ENCODE measurements at regions not wholly inside any gene's neighbourhood (a gene's known extent, or its start where the extent isn't known, plus 50 kb on each side); places are given as distances from the start of the nearest gene placed in this dataset.
"Not testable (repeated sequence)": the region's sequence is repeated elsewhere in the genome, so short reads cannot be mapped to it uniquely, and the experiment has no call there.

DNA sequence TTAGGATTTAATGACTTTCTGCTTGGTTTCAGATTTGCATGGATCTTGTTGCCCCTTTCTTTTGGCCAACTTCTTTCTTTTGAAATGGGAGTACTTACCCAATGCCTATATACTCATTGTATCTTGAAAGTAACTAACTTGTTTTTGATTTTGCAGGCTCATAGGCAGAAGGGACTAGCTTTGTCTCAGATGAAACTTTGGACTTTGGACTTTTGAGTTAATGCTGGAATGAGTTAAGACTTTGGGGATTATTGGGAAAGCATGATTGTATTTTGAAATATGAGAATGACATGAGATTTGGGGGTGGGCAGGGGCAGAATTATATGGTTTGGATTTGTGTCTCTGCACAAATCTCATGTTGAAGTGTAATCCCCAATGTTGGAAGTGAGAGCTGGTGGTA, 657.1 kb downstream of the TMTC2 start:
- FAIRE-seq (no peak), DNase-seq (ENCODE audit: insufficient read length, low spot score) (no peak)

GRCh38 chr12:83335748-83336147, 649.0 kb downstream of the TMTC2 start:
- DNase-seq (ENCODE audit: insufficient read length, low spot score), result no peak
- no peak for FAIRE-seq

- FAIRE-seq (no peak), DNase-seq (ENCODE audit: insufficient read length, low spot score) (no peak)
These were observed 640.0 kb downstream of the TMTC2 start for GRCh38 chr12:83326666-83327065.

GRCh38 chr12:83323866-83324265, 637.2 kb downstream of the TMTC2 start:
- FAIRE-seq, result no peak

DNA sequence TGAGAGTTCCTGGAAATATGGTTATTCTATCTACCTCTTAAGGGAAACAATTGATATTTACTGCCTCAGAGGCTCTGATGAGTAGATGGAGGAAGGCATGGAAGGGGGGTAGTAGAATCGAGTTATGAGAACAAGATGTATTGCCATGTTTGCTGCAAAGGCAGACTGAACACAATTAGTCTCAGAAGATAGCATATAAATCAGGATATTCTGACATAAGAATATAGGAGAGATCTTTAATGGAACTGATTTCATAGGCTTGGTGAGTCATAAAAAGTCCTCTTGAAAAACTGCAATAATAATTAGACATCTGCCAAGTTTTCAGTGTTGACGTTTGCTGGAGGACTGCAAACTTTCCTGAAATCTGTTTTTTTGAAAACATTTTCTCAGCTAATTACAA, 636.1 kb downstream of the TMTC2 start:
- no peak for DNase-seq (ENCODE audit: insufficient read length, low spot score)
- no peak for FAIRE-seq

More at GRCh38 chr12:83323866-83324265, 637.2 kb downstream of the TMTC2 start:
- no peak for DNase-seq (ENCODE audit: insufficient read length, low spot score)

- DNase-seq (ENCODE audit: insufficient read length, low spot score), result no peak
- no peak for FAIRE-seq
These were observed 635.3 kb downstream of the TMTC2 start for GRCh38 chr12:83321971-83322370.

GRCh38 chr12:83320350-83320749, 633.6 kb downstream of the TMTC2 start:
- DNase-seq (ENCODE audit: insufficient read length, low spot score), result no peak
- no peak for FAIRE-seq

GRCh38 chr12:83318386-83319098, 631.8 kb downstream of the TMTC2 start:
- FAIRE-seq (no peak), DNase-seq (ENCODE audit: insufficient read length, low spot score) (no peak)

DNA sequence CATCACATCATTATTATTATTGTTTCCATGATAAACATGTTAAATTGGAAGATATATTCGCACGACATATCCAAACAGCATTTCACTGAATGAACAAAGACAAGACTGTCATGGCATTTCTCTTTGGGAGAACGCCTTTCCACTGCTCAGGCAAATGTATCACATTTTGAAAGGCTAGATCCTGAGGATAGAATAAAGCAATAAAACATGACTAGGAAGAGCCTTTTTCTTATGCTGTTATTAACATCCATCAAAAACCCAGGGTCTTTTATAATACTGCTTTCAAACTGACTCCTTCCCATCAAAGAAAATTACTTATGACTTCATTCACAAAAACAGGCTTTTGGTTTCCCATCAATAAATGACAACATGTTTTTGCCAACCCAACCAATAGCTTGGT, 630.9 kb downstream of the TMTC2 start:
- DNase-seq (ENCODE audit: insufficient read length, low spot score), result no peak

GRCh38 chr12:83313827-83314226, 627.1 kb downstream of the TMTC2 start:
- FAIRE-seq (no peak), DNase-seq (ENCODE audit: insufficient read length, low spot score) (no peak)

More for the DNA sequence above, 630.9 kb downstream of the TMTC2 start:
- FAIRE-seq, result no peak

GRCh38 chr12:83313322-83313721, 626.6 kb downstream of the TMTC2 start:
- FAIRE-seq, result no peak

DNA sequence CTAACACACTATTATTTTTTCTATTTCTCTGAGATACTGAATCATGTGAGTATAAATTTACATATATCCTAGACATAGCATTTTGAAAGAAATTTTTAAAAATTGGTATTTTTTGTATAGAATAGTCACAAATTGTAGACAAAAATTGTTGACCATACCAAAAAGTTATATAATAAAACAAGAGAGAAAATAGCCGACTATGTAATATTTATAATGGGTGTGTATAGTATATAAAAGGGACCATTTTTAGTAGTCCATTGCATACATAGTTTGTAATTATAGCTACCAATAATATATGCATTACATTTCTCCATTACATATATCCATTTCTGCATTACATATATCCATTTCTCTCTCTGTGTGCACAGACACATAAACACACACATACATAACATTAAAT, 590.2 kb downstream of the TMTC2 start:
- FAIRE-seq (no peak), DNase-seq (ENCODE audit: insufficient read length, low spot score) (no peak)

More at GRCh38 chr12:83313322-83313721, 626.6 kb downstream of the TMTC2 start:
- no peak for DNase-seq (ENCODE audit: insufficient read length, low spot score)

- FAIRE-seq (no peak), DNase-seq (ENCODE audit: insufficient read length, low spot score) (no peak)
These were observed 584.5 kb downstream of the TMTC2 start for GRCh38 chr12:83271201-83271600.

DNA sequence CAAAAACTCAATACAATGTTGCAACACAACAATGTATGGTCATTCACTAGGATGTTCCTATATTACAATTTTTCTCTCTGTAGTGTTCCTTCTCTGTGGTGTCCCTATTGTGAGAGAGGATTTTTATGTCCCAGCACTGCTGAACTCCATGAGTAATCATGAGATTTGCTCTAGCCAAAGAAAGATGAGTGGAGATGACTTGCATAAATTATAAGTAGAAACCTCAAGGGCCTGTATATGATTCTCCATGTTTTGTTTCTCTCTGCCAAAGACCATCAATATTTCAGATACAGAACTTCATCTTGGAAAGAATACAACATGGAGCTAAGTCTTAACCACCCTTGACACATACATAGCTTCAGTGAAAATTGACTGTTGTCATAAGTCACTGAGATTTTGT, 579.1 kb downstream of the TMTC2 start:
- no peak for FAIRE-seq

GRCh38 chr12:83261998-83262397, 575.3 kb downstream of the TMTC2 start:
- no peak for FAIRE-seq
- no peak for DNase-seq (ENCODE audit: insufficient read length, low spot score)

More for the DNA sequence above, 579.1 kb downstream of the TMTC2 start:
- DNase-seq (ENCODE audit: insufficient read length, low spot score), result no peak

DNA sequence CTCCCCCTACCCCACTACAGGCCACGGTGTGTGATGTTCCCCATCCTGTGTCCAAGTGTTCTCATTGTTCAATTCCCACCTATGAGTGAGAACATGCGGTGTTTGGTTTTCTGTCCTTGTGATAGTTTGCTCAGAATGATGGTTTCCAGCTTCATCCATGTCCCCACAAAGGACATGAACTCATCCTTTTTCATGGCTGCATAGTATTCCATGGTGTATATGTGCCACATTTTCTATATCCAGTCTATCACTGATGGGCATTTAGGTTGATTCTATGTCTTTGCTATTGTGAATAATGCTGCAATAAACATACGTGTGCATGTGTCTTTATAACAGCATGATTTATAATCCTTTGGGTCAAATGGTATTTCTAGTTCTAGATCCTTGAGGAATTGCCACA, 573.4 kb downstream of the TMTC2 start:
- not testable (repeated sequence) for FAIRE-seq; DNase-seq (ENCODE audit: insufficient read length, low spot score)

GRCh38 chr12:83257726-83258125, 571.0 kb downstream of the TMTC2 start:
- FAIRE-seq (no peak), DNase-seq (ENCODE audit: insufficient read length, low spot score) (no peak)

DNA sequence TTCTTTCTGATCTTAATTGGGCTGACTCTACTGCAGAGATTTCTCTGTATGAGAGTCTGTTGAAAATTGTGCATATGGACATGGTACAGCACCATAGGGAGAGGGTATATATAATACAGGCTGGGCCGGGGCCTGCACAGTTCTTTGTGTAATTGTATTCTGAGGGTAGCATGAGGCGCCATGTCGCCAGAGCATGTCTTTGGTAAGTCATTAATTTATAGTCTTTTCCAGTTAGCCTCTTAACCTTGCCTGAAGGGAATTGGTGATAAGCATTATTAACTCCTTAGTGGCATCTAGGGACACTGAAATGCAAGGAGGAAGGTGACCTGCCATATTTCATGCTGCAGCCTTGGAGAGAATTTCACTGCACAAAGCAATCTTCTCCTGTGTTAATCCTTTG, 569.9 kb downstream of the TMTC2 start:
- DNase-seq (ENCODE audit: insufficient read length, low spot score) (no peak), FAIRE-seq (no peak)

GRCh38 chr12:83250866-83251265, 564.2 kb downstream of the TMTC2 start:
- DNase-seq (ENCODE audit: insufficient read length, low spot score) (no peak), FAIRE-seq (no peak)

DNA sequence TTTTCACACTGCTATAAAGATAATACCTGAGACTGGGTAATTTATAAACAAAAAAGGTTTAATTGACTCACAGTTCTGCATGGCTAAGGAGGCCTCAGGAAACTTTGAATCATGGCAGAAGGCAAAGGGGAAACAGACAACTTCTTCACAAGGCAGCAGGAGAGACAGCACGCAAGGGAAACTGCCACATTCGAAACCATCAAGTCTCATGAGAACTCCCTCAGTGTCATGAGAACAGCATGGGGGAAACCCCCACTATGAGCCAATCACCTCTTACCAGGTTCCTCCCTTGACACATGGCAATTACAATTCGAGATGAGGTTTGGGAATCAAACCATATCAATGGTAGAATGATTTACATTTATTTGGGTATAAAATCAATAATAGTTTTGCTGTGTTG, 558.5 kb downstream of the TMTC2 start:
- DNase-seq (ENCODE audit: insufficient read length, low spot score) (no peak), FAIRE-seq (no peak)

DNA sequence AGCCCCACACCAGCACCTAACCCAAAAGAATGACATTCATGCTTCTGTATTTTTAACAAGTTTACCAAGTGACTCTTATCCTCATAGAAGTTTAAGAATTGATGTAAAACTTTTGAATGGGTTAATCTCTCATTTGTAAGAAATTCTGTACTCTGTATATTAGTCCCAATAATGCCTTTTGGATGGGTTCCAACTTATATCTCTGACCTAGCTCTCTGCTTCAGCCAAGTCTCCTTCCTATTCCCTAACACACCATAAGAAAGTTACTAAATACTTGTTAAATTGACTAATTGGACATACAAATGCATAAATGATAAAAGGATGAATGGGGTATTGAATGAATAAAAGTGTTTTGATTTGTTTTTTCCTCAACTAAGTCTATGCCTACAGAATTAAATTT, 557.3 kb downstream of the TMTC2 start:
- DNase-seq (ENCODE audit: insufficient read length, low spot score) (no peak), FAIRE-seq (no peak)

GRCh38 chr12:83233987-83234386, 547.3 kb downstream of the TMTC2 start:
- not testable (repeated sequence) for DNase-seq (ENCODE audit: insufficient read length, low spot score); FAIRE-seq

- FAIRE-seq, result not testable (repeated sequence)
These were observed 540.3 kb downstream of the TMTC2 start for GRCh38 chr12:83226960-83227359.

More at GRCh38 chr12:83226960-83227359, 540.3 kb downstream of the TMTC2 start:
- not testable (repeated sequence) for DNase-seq (ENCODE audit: insufficient read length, low spot score)
